ENCODE measurements at regions not wholly inside any gene's neighbourhood (a gene's known extent, or its start where the extent isn't known, plus 50 kb on each side); places are given as distances from the start of the nearest gene placed in this dataset.
"Not testable (repeated sequence)": the region's sequence is repeated elsewhere in the genome, so short reads cannot be mapped to it uniquely, and the experiment has no call there.

DNA sequence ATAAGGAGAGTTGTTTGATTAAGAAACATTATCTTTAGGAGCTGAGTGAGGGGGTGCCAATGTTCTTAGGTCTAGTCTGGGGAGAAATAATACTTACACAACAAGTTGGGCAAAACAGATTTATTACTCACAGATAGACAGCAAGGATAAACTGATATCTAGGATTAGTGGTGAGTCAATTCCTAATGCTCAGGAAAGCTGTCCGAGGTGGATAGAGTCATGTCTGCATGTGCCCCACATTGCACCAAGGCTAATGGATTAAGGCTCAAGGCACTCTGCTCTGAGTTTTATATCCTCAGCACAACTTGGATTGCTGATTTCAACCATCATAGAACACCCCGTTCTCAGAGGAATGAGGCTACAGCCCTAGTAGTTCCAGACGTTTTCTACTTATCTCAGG, 1042.3 kb downstream of the OTOL1 start:
- ATAC-seq (no peak), DNase-seq (no peak)

DNA sequence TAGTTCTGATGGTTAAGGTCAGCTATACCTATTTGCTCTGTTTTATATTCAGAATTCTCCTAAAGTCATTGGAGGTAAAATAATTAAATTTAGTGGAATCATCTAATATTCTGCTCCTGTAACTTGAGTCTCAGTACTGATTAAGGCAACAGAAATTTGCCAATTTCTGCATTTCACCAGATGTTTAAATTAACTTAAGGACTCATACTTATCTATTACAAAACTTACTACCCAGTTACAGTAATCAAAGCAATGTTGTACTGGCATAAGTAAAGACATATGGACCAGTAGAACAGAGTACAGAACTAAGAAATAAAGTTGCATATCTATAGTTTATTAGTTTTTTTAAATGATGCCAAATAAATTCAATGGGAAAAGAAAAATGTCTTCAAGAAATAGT, 1043.8 kb downstream of the OTOL1 start:
- no peak for ATAC-seq
- DNase-seq: no peak

- DNase-seq (no peak), ATAC-seq (no peak)
Observed at GRCh38 chr3:162541923-162542322, 1045.3 kb downstream of the OTOL1 start.

DNA sequence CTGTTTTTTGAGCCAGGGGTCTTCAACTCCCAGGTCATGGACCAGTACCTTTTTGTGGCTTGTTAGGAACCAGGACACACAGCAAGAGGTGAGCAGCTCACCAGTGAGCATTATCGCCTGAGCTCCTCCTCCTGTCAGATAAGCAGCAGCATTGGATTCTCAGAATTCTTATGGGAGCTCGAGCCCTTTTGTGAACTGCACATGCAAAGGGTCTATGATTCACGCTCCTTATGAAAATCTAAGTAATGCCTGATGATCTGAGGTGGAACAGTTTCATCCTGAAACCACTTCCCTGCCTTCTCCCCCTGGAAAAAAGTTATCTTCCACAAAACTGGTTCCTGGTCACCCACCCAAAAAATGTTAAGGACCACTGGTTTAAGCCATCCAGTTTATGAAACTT, 1047.6 kb downstream of the OTOL1 start:
- DNase-seq: no peak

DNA sequence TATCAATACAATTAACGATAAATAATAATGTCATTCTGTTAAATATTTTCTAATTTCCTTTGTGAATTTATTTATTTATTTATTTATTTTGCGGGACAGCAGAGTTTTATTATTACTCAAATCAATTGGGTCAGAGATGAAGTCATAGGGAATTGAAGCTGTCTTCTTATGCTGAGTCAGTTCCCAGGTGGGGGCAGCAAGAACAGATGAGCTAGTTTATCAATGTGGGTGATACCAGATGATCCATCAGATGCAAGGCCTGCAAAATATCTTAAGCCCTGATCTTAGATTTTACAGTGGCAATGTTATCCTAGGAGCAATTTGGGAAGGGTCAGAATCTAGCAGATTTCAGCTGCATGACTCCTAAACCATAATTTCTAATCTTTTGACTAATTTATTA, 1050.3 kb downstream of the OTOL1 start:
- no peak for ATAC-seq
- DNase-seq: no peak

More for the DNA sequence above, 1047.6 kb downstream of the OTOL1 start:
- no peak for ATAC-seq

DNA sequence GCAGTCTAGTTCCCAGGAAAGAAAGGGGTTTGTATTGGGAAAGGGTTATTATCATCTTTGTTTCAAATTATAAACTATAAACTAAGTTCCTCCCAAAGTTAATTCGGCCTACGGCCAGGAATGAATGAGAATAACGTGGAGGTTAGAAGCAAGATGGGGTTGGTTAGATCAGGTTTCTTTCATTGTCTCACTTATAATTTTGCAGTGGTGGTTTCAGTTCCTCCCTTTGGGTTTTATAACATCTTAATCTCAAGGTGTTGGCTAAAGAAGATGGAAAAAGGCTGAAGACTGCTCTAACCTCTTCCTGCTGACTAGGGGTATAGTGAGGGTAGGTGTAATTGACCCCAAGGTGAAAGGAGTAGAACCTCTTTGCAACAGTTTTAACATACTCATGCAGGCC, 1050.7 kb downstream of the OTOL1 start:
- ATAC-seq (no peak), DNase-seq (no peak)

DNA sequence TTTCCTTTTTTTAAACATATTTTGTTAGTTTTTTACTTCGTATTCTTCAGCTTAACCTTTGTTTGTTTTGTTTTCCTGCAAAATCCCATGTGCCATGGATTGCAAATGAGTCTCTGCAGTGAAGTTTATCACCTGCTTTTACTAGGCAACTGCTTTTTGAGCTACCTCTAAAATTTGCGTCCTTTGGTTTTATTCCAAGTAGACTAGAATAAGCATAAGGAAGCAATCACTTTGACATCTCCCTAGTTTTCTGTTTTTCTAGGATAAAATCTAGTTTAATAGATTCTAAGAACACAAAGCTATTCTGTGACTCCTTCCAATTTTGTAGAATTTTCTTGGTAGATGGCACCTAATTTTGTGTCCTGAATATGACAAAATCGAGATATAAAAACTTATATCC, 1059.2 kb downstream of the OTOL1 start:
- no peak for DNase-seq

DNA sequence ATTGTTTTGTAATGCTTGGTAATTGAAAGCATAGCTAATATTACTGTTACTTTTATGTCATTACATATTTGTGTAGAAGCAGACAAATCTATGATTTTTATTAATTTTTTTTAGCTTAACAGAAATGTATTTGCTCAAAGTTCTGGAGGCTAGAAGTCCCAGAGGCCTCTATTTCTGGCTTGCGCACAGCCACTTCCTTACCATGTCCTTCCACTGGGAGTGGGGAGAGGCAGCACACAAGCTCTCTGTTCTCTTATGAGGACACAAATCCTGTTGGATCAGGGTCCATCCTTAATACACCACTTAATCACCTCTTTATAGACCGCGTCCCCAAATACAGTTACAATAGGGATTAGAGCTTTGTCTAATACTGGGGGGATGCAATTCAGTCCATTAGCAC, 1061.4 kb downstream of the OTOL1 start:
- ATAC-seq (no peak), DNase-seq (no peak)

More for the DNA sequence above, 1059.2 kb downstream of the OTOL1 start:
- no peak for ATAC-seq

- no peak for DNase-seq
- no peak for ATAC-seq
Observed at GRCh38 chr3:162568706-162569105, 1072.1 kb downstream of the OTOL1 start.

DNA sequence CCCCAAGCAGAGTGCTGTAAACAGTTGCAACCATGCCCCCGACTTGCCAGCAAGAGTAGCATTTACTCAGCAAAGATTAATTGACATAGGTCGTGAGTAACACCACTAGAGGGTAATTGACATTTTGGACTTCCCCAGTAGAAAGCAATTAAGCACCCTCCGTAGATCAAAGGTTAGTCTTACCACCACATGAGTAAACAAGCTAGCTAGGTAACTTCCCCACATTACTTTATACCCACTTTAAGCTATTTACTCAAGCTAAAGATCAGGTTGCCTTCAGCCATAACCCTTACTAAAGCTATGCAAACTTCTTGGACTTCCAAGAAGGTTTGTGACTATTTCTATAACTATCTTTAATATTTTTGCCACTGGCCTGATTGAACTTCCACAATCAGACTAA, 1072.7 kb downstream of the OTOL1 start:
- no peak for ATAC-seq
- DNase-seq: no peak

DNA sequence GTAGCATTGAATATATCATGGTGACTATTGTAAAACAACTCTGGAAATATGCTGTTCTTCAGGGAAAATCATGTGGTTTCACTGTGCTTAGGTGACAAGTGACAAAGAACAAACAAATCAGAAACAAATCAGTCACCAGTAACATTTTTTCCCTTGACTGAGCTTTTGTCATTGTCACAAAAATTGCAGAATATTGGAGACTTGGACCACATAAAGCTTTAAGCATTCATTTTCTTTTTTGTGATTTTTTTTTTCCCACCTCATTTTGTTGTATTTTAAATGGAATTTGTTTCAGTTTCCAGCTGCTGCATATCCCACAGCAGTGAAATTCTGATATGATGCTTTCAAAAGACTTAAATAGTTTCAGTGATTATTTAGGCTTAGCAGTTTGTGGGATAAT, 1088.4 kb downstream of the OTOL1 start:
- no peak for DNase-seq
- no peak for ATAC-seq

DNA sequence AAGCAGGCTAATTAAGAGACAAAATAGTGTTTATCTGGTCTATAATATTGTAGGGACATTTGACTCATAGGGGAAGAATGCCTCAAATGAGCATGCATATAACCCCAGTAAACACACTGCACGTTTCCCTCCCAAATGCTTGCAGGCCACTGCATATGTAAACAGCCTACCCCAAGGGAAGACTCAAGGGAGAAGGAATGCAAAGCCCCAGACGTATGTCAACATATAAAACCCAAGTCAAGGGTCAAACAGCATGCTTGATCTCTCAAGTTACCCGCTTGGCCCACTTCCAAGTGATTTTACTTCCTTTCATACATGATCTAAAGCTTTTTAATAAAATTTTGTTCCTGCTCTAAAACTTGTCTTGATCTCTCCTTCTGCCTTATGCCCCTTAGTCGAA, 1090.0 kb downstream of the OTOL1 start:
- no peak for ATAC-seq
- no peak for DNase-seq

DNA sequence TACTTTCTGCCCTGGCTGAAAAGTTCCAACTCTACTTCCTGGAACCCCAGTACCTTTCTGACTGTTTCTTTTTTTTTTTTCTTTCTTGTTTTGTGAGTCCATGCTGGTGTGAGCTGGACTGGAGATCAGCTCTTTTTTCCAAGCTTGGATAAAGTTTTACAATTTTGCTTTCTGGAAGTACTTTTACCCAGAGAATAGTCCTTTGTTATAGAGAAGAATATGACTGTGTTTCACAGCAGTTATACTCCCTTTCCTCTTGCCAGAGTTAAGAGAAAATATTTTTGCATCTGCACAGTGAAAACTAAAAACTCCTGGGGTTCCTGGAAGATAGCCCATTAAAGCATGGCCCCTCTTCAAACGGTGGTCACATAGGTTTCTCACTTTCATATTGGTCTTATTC, 1100.6 kb downstream of the OTOL1 start:
- DNase-seq: no peak
- ATAC-seq: no peak

DNA sequence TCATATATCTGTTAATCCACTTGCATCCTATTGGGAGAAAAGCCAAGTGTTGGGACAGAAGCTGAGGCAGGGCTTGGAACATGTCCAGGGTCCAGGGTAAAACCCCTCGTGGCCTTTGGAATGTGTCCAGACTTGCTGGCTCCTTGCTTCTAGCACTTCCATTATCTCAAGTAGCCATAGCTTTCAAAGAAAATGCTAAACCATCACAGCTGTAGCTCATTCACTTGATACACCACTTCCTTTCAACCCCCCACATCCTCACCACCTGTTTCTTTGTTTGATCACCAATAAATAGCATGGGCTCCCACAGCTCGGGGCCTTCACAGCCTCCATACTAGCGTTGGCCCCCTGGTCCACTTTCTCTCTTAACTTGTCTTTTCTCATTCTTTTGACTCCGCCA, 1101.9 kb downstream of the OTOL1 start:
- ATAC-seq, DNase-seq: not testable (repeated sequence)

DNA sequence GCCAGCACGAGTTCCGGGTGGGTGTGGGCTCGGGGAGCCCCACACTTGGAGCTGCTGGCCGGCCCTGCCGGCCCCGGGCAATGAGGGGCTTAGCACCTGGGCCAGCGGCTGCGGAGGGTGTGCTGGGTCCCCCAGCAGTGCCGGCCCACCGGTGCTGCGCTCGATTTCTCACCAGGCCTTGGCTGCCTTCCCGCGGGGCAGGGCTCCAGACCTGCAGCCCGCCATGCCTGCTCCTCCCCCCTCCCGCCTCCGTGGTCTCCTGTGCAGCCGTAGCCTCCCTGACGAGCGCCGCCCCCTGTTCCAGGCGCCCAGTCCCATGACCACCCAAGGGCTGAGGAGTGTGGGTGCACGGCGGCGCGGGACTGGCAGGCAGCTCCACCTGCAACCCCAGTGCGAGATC, 1103.1 kb downstream of the OTOL1 start:
- DNase-seq: not testable (repeated sequence)

GRCh38 chr3:162601101-162601670, 1104.6 kb downstream of the OTOL1 start:
- DNase-seq (no peak), ATAC-seq (no peak)

More for the DNA sequence above, 1103.1 kb downstream of the OTOL1 start:
- not testable (repeated sequence) for ATAC-seq

GRCh38 chr3:162602619-162603018, 1106.0 kb downstream of the OTOL1 start:
- ATAC-seq: no peak
- DNase-seq: no peak

GRCh38 chr3:162605651-162606204, 1109.1 kb downstream of the OTOL1 start:
- ATAC-seq (no peak), DNase-seq (no peak)

DNA sequence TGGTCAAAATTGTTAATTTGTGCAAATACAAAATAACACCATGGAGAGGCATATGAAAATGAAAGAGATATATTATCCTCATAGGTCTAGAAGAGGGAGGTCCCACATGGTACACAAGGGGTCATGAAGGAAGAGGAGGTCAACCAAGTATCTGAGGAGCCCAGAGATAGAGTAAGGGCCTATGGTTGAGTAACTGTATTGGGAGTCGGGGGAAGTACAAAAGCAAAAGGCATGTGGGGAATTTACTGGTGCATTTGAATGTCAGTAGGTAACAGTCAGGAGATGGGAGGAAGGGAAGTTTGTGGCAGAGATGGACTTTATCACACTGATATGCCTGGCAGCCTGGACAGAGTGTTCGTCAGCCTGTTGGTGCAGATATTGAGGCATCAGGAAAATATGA, 1113.7 kb downstream of the OTOL1 start:
- ATAC-seq: no peak
- DNase-seq: no peak

- no peak for ATAC-seq
- DNase-seq: no peak
Observed at GRCh38 chr3:162612991-162613390, 1116.4 kb downstream of the OTOL1 start.

DNA sequence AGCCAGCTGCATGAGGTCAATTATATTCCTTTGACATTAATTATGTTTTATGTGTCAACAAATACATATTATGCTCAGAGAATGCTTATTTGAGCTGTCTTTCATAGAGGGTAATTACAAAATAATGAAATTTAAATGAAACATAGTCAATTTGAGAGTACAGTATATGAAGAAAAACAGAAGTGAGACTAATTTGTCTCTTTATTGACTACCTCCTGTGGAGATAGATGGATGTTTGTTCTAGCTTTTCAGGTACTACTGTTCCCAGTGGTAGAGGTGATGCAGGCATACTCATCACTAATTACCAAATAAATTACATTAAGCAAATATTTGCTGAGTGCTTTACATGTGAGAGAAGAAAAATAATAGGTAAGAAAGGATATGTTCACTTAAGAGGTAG, 1129.6 kb downstream of the OTOL1 start:
- DNase-seq (no peak), ATAC-seq (no peak)

GRCh38 chr3:162628531-162628930, 1131.9 kb downstream of the OTOL1 start:
- ATAC-seq: no peak
- no peak for DNase-seq

- ATAC-seq: no peak
- no peak for DNase-seq
Observed at GRCh38 chr3:162629372-162629771, 1132.8 kb downstream of the OTOL1 start.

DNA sequence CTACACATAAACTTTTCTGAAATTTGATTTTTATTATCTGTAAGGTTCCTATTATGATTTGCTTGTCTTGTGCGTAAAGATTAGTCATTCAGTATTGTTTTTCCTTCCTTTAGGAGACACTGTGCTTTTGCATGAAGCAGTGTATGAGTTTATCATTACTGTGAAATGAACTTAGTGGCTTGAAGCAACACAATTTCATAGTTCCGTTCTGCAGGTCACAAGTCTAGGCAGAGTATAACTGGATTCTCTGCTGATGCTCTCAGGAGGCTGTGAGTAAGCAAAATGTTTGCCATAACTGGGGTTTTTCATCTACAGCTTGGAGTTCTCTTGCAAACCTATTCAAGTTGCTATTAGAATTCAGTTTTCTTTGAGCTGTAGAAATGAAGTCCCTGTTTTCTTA, 1136.1 kb downstream of the OTOL1 start:
- DNase-seq: no peak
- ATAC-seq: no peak

DNA sequence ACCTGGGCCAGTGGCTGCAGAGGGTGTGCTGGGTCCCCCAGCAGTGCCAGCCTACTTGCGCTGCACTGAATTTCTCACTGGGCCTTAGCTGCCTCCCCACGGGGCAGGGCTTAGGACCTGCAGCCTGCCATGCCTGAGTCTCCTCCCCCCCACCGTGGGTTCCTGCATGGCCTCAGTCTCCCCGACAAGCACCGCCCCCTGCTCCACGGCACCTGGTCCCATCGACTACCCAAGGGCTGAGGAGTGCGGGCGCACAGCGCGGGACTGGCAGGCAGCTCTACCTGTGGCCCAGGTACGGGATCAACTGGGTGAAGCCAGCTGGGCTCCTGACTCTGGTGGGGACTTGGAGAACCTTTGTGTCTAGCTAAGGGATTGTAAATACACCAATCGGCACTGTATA, 1143.6 kb downstream of the OTOL1 start:
- not testable (repeated sequence) for ATAC-seq, DNase-seq

Data from stimulated activated naive CD8-positive, alpha-beta T cell treated with anti-CD3 and anti-CD28 coated beads, Interleukin-15, Interleukin-2, amounts not matched to agents 100 U/mL and 50 U/mL, for 24 hours (primary cell).